ENCODE measurements at regions not wholly inside any gene's neighbourhood (a gene's known extent, or its start where the extent isn't known, plus 50 kb on each side); places are given as distances from the start of the nearest gene placed in this dataset.
"Not testable (repeated sequence)": the region's sequence is repeated elsewhere in the genome, so short reads cannot be mapped to it uniquely, and the experiment has no call there.

DNA sequence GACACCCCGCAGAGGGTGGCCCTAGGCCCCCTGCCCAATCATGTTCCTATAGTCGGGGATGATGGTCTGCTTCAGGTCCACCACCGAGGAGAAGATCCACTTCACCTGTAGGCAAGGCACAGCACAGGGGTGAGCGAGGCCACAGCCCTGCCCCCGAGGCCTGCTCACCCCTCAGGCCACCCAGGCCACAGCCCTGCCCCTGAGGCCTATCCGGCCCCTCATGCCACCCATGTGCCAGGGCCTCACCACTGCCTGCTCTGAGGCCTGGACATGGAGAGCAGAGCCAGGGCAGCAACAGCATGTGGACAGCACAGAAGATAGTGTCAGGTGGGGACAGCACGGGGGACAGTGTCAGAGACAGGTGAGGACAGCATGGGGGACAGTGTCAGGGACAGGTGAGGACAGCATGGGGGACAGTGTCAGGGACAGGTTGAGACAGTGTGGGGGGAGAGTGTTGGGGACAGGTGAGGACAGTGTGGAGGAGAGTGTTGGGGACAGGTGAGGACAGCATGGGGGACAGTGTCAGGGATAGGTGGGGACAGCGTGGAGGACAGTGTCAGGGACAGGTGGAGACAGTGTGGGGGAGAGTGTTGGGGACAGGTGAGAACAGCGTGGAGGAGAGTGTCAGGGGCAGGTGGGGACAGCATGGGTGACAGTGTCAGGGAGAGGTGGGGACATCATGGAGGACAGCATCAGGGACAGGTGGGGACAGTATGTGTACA lies 239.7 kb downstream of the TMEM121 start:
- DNase-seq = no peak

DNA sequence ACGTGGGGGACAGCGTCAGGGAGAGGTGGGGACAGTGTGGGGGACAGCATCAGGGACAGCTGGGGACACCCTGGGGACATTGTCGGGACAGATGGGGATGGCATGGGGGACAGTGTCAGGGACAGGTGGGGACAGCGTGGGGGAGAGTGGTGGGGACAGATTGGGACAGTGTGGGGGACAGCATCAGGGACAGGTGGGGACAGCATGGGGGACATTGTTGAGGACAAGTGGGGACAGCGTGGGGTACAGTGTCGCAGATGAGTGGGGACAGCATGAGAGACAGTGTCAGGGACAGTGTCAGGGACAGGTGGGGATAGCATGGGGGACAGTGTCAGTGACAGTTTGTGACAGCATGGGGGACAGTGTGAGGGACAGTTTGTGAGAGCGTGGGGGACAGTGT lies 240.9 kb downstream of the TMEM121 start:
- DNase-seq = no peak

DNA sequence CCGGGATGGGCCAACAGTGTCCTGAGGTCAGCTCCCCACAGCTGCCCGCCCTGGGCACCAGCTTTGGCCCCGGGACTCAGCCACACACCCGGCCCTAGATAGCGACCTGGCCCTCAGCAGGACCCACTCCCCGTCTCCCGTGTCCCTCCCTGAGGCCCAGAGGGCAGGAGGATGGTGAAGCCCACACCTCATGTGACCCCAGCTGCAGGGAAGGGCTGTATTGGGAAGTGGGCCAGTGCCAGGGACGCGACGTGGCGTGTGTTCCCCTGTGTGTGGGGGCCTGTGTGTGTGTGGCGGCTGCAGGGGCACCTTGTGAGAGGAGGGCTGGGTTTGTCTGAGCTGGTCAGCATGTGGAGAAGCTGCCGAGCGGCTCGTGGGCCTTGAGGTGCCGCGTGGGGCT lies 241.7 kb downstream of the TMEM121 start:
- DNase-seq = not testable (repeated sequence)

DNA sequence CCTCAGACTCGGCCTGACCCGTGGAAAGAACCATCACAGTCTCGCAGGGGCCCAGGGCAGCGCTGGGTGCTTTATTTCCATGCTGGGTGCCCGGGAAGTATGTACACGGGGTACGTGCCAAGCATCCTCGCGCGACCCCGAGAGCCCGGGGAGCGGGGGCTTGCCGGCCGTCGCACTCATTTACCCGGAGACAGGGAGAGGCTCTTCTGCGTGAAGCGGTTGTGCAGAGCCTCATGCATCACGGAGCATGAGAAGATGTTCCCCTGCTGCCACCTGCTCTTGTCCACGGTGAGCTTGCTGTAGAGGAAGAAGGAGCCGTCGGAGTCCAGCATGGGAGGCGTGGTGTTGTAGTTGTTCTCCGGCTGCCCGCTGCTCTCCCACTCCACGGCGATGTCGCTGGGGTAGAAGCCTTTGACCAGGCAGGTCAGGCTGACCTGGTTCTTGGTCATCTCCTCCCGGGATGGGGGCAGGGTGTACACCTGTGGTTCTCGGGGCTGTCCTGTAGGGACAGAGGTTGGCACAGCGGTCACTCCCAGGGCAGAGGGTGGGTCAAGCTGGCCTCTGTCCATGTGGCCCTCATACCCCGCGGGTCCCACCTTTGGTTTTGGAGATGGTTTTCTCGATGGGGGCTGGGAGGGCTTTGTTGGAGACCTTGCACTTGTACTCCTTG lies 242.8 kb downstream of the TMEM121 start:
- DNase-seq = peak; percentile 41

DNA sequence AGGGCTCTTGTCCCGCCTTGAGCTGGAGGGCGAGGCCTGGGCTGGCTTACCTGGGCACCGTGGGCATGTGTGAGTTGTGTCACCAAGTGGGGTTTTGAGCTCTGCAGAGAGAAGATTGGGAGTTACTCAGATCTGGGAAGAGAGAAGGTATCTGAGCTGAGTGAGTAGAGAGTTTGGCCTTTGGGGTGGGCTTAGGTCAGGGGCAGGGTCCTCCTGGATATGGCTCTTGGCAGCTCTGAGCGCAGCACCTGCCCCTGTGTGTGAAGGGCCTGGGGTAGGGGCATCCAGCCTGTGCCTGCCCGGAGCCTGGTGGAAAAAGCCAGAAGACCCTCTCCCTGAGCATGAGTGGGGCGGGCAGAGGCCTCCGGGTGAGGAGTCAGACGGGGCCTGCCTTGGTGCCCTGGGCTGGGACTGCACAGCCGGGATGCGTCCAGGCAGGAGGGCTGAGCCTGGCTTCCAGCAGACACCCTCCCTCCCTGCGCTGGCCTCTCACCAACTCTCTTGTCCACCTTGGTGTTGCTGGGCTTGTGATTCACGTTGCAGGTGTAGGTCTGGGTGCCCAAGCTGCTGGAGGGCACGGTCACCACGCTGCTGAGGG lies 244.3 kb downstream of the TMEM121 start:
- not testable (repeated sequence) for DNase-seq

DNA sequence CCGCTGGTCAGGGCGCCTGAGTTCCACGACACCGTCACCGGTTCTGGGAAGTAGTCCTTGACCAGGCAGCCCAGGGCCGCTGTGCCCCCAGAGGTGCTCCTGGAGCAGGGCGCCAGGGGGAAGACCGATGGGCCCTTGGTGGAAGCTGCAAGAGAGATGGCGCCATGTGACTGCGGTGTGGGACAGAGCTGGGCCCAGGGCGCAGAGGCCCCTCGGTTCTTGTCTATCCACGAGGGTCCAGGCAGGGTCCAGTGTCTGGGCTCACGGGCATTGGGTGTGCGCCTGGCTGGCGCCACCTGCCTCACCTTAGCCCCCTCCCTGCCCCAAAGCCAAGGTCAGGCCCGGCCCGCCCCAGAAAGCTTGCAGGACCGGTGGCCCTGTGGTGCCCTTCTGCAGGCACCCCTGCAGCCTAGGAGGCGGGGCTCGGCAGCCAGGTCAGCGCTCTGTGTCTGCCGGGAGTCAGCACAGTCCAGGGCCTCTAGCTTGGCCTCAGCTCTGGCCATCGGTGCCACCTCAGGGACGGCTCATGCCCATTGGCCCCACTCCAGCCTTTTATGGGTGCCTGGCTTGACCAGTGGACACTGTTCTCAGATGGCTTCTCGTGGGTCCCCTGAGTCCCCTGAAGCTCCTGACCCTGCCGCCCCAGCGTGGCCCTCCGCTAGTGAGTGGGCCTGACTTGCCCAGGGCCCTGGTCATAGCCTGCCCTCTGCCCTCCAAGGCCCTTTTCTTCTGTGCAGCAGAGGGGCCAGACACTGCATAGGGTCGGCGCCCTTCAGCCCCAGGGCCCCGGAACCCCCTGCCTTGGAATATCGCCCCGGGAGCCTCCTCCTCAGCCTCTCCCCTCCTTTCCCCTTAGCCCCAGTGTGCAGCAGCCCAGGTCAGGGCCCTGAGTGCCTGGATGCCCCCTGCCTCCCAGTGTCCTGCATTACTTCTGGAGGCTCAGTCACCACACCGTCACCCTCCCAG lies 245.2 kb downstream of the TMEM121 start:
- not testable (repeated sequence) for DNase-seq

DNA sequence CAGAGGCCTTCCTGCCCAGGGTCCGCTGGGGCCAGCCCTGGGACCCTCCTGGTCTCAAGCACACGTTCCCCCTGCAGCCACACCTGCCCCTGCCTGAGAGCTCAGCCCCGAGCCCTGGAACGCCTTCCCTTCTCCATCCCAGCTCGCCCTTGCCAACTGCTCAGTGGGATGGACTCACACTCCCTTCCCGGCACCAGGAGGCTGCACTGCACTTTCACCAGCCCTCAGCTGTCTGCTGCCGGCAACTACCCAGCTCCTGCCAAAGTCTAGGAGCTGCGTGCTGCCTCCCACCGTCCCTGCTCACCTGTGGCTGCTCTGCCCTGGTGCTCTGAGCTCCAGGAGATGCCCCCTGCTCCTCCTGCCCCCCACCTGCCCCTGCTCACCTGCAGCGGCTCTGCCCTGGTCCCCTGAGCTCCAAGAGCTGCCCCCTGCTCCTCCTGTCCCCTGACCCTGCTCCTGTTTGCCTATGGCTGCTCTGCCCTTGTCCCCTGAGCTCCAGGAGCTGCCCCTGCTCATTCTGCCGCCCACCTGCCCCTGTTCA lies 246.4 kb downstream of the TMEM121 start:
- DNase-seq = not testable (repeated sequence)

DNA sequence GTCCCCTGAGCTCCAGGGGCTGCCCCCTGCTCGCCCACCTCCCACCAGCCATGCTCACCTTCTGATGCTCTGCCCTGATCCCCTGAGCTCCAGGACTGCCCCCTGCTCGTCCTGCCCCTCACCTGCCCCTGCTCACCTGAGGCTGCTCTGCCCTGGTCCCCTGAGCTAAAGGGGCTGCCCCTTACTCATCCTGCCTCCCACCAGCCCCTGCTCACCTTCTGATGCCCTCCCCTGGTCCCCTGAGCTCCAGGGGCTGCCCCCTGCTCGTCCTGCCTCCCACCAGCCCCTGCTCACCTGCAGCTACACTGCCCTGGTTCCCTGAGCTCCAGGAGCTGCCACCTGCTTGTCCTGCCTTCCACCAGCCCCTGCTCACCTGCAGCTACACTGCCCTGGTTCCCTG lies 247.2 kb downstream of the TMEM121 start:
- DNase-seq = no peak

DNA sequence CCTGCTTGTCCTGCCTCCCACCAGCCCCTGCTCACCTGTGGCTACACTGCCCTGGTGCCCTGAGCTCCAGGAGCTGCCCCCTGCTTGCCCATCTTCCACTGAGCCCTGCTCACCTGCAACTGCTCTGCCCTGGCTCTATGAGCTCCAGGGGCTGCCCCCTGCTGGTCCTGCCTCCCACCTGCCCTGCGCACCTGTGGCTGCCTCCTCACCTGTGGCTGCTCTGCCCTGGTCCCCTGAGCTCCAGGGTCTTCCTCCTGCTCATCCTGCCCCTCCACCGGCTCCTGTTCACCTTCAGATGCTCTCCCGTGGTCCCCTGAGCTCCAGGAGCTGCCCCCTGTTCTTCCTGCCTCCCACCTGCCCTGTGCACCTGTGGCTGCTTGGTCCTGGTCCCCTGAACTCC lies 247.6 kb downstream of the TMEM121 start:
- peak; percentile 8 for DNase-seq

DNA sequence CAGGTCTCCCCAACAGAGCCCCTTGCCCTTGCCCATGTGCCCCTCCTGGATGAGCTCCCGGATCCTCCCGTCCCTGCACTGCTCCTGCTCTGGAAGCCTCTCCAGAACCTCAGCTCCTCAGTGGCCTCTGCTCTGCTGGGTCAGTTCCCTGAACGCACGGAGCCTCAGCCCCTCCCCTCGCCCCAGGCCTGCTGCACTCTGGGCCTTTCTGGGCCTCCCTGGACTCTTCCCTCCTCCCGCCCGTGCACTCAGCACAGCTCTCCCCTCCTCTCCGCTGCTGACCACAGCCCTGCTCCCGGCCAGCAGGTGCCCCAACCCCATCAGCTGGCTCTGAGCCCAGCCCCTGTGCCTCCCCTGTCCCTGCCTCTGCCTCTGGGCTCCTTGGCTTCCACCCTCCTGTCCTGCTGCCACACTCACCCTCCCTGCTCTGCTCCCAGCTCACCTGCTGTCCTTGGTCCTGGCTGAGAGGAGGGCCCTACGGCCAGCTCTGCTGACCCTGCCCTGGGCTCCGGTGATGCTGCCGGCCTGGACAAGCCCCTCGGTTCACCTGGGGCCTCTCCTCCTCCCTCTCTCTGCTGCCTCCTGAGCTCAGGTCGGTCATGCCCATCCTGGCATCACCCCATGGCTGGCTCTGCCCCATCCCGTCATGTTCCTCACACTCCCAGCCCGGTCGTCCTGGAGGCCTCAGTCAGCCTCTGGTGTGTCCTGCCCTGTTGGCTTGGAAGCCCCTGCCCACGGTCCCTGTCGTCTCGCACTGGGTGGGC lies 248.4 kb downstream of the TMEM121 start:
- DNase-seq = peak; percentile 4

DNA sequence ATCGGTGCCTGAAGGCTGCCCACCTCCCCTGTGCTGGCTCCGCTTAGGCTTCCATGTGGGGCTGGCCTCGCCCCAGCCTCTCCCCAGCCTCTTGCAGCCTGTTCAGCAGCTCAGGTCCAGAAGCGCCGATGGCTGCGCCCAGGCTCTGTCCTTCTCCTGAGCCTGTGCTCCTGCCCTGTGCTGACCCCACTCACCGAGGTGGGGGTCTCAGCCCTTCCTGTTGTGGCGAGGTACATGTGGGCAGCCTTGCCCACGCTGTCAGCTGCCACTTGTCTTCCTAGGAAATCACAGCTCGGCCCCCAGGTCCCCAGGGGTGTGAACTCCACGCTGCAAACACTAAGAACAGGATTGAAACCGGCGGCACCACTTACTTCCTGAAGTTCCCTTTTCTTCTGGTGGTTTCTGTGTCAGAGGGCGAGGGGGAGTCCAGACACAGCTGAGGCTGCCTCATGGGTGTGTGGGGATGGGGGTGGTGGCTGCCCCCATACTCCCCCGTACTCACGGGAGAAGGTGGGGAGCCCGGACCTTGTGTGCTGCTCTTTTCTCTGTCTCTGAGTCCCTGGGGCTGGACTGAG lies 249.1 kb downstream of the TMEM121 start:
- not testable (repeated sequence) for DNase-seq

DNA sequence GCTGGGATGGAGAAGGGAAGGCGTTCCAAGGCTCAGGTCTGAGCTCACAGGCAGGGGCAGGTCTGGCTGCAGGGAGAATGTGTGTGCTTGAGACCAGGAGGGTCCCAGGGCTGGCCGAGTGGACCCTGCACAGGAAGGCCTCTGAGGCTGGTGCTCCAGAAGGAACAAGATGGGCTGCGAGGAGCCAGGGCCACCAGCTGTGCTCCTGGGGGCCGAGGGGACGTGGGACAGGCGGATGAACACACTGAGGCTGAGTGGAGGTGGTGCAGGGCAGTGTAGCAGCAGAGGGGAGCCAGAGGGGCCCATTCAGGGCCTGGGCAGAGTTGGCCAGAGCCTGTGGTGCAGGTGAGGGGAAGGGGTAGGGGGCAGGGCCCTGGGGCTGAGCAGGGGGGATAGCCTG lies 249.7 kb downstream of the TMEM121 start:
- DNase-seq = not testable (repeated sequence)

DNA sequence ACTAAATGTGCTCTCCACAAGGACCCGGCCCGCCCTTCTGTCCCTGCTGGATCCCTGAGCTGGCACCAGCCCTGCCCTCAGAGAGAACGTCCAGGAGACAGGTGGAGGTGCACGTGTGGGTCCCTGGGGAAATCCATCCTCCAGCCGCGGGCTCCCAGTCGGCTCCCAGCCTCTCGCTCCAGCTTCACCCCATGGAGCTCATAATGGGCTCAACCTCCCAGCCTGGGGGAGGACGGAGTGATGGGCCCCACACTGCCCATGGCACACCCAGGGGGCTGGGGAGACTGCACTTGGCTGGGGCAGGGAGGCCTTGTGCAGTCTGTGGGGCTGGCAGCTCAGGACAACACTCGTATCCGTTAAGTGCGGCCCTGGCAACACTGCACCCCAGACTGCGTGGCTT lies 250.5 kb downstream of the TMEM121 start:
- DNase-seq = no peak

DNA sequence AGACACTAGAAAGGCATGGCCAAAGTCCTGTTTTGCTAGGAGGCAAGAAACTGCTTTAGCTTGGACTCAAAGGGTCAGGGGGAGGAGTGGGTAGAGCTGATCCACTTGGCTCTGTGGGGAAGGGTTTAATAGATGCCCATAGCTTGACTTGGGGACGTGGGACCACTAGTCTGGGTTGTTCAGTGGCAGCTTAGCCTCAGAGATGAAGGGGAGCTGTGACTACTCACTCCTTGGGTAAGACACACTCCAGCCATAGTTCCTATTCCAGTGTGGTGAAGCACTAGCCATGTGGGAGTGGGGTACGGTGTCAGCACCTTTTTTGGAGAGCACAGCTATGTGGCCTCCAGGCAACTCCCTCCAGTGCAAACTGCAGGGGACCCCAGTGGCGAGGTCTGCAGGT lies 257.3 kb downstream of the TMEM121 start:
- DNase-seq = no peak

DNA sequence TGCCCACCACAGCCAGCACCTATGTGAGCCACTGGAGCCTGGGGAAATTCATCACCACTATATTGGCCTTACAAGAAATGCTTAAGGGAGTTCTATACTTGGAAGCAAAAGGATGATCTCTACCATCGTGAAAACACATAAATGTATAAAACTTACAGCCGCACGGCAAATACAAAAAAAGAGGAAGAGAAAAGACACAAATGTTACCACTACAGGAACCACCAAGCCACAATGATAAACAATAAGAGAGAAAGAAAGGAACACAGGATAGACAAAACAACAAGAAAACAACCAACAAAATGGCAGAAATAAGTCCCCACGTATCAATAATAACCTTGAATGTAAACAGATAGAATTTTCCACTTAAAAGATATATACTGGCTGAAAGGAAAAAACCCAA lies 267.5 kb downstream of the TMEM121 start:
- no peak for DNase-seq

DNA sequence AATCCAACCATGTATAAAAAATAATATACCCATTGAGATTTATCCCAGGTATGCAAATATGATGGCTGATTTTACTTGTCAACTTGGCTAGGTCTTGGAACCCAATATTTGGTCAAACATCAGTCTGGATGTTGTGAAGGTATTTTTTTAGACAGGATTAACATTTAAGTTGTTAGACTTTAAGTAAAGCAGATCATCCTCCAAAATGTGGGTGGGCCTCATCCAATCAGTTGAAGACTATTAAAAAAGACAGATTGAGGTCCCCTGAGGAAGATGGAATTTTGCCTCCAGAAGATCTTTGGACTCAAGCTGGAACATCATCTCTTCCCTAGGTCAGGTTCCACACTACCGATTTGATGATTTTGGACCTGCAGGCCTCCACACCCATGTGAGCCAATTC lies 271.2 kb downstream of the TMEM121 start:
- no peak for DNase-seq

DNA sequence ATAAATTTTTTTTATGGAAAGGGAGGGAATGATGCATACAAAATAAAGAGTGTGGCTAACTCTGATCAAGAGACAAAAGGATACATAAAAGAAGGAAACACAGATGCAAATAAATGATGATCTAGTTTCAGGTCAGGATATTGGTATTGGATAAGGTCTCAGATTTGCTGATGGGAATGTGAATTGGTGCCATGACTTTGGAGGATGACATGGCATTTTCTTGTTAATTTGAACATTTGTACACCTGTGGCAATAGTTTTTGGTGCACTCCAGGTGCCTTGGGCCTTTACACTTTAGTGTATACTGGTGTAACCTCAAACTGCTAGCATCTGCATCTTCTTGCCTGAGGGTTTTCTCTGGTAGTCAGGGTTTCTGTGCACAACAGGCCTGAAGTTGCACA lies 279.3 kb downstream of the TMEM121 start:
- no peak for DNase-seq

DNA sequence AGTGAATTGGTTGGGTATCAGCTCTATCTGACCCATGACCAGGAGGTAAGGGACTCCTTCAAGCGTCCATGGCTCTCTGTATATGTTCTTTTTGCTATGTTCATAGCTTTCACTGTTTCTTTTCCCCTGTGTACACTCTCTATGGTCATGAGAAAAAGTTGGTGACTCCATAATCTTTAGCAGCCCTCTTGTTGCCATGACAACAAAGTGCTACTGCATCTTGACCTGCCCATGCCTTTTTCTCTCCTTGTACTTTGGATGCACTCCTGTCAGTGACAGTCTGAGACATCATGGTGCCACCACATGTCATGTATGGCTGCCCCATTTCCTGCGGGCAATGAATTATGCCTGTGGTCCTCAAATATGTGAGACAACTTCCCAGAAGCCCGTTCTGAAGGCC lies 280.2 kb downstream of the TMEM121 start:
- DNase-seq = no peak

DNA sequence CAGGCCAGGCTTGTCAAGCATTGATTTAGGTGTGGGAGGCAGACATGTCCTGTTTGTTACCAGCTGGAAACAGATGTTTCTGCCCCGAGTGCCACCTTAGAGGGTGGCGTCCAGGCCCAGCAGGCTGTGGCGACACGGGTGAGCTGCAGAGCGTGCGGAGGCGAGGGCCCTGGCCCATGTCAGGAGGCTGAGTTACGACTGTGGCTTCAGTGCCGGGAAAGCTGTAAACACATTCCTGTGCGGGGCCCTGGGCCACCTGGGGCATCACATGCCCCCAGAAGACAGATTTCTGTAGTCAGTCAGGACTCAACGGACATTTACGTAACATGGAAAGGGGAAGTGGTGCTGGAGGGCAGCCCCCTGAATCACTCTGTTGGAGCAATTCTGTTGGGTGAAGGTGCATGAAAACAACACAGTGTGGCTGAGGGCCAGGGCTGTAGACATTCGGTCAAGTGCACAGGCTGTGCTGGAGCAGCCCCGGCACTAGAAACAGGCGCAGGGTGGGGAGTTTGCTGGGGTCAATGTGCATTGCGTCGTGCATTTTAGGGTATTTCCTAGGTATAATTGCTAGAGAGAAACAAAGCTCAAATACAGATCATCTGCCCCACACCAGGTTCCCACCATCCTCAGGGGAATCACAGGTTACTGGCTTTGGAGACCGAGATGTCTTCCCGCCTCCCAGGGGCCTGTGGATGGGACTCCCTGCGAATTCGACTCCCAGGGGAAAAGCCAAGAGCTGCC lies 291.8 kb downstream of the TMEM121 start:
- no peak for DNase-seq

DNA sequence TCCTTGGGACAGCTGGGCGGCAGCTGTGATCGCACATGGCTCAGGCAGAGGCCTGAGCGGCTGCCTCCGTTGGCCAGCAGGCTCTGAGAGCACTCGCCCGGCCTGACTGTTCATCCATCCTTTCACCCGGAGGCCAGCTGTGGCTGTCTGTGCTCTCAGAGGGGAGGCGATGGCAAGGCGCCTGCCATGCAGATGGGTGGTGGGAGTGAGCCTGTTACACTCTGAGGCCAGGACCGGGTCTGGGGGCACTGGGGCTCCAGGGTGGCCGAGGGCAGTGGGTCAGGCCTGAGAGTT lies 292.3 kb downstream of the TMEM121 start:
- DNase-seq = no peak

DNA sequence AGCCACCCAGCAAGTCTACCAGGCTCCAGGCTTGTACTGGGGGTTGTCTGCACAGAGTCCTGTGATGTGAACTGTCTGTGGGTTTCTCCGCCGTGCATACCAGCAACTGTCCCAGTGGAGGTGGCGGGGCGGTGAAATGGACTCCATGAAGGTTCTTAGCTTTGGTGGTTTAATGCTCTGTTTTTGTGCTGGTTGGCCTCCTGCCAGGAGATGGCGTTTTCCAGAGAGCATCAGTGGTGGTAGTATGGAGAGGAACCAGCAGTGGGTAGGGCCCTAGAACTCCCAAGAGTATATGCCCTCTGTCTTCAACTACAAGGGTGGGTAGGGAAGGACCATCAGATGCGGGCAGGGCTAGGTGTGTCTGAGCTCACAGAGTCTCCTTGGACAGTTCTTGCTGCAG lies 303.8 kb downstream of the TMEM121 start:
- DNase-seq = no peak
